ENCODE measurements at regions not wholly inside any gene's neighbourhood (a gene's known extent, or its start where the extent isn't known, plus 50 kb on each side); places are given as distances from the start of the nearest gene placed in this dataset.

DNA sequence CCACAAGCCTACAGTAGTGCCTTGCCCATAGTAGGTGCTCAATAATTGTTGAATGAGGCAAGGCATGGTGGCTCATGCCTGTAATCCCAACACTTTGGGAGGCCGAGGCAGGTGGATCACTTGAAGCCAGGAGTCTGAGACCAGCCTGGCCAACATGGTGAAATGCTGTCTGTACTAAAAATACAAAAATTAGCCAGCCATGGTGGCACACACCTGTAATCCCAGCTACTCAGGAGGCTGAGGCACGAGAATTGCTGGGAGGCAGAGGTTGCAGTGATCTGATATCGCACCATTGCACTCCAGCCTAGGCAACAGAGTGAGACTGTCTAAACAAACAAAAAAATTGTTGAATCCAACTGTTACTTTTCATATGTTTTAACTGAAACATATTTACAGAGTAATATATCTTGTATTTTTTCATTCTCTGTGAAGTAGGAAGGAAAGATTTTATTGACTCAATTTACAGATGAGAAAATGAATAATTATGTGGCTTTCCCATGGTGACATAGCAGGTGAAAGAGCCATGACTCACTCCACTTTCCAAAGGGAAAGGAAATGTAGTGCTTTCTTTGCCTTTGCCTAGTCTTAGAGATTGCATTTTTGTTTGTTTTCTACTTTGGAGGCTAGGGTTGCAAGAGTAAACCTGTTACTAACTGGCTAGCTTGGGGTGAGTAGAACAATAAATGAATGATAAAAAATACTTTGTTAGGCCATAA, 95.4 kb upstream of the SLC38A4 start:
- DNase-seq, result no peak
- Histone ChIP-seq H3K27ac (ENCODE audit: insufficient read depth, low read length, poor library complexity, severe bottlenecking) (no peak overlapping the region), H3K4me1 (ENCODE audit: control insufficient read depth, insufficient read depth, low read length, poor library complexity, severe bottlenecking) (no peaks in the 10 kb centered on the region)

DNA sequence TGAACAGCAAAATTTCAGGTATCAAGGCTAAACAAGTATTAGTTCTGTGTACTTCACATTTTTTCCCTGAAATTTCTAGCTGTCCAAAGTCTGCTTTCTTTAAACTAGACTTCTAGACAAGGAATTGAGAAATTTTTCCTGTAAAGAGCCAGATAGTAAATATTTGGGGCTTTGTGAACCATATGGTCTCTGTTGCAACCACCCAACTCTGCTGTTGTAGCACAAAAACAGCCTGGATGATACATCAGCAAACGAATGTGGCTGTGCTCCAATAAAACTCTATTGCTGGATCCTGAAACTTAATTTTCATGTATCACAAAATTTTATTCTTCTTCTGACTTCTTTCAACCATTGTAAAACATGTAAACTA, 96.0 kb upstream of the SLC38A4 start:
- no peak overlapping the region for H3K4me3 ChIP-seq (ENCODE audit: insufficient read depth, low read depth, low read length, poor library complexity, severe bottlenecking)
- H3K27ac ChIP-seq (ENCODE audit: insufficient read depth, low read length, poor library complexity, severe bottlenecking), result no peak overlapping the region
- H3K36me3 ChIP-seq (ENCODE audit: control insufficient read depth, insufficient read depth, low read length), result no peaks in the 10 kb centered on the region
- no peaks in the 10 kb centered on the region for H3K4me1 ChIP-seq (ENCODE audit: control insufficient read depth, insufficient read depth, low read length, poor library complexity, severe bottlenecking)
- H3K27me3 ChIP-seq (replicated peaks; ENCODE audit: control insufficient read depth, insufficient read depth, low read length, poor library complexity, severe bottlenecking), result no peaks in the 10 kb centered on the region
- DNase-seq, result no peak
- no peaks in the 10 kb centered on the region for H3K9me3 ChIP-seq (ENCODE audit: control insufficient read depth, low read length)

More for the DNA sequence above, 95.4 kb upstream of the SLC38A4 start:
- no peaks in the 10 kb centered on the region for H3K9me3 ChIP-seq (ENCODE audit: control insufficient read depth, low read length)
- H3K4me3 ChIP-seq (ENCODE audit: insufficient read depth, low read depth, low read length, poor library complexity, severe bottlenecking), result no peak overlapping the region
- H3K36me3 ChIP-seq (ENCODE audit: control insufficient read depth, insufficient read depth, low read length), result no peaks in the 10 kb centered on the region
- H3K27me3 ChIP-seq (replicated peaks; ENCODE audit: control insufficient read depth, insufficient read depth, low read length, poor library complexity, severe bottlenecking), result no peaks in the 10 kb centered on the region

DNA sequence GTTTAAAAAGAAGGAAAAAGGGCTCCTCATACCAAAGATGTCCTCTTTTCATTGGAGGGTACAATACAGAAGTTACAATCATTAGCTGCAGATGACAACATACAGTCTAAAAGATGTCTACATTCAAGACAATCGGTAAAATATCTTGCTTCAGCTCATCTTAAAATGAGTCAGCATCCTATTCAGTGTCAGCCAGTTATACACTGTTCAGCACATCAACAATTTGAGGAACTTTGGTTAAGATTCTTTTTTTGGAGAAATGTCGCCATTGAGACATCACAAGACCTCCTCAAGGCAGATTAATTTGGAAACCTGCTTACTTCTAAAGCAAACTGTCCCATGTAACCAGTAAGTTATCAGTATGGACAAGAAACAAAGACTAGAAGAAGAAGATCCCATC, 100.7 kb upstream of the SLC38A4 start:
- no peaks in the 10 kb centered on the region for H3K4me1 ChIP-seq (ENCODE audit: control insufficient read depth, insufficient read depth, low read length, poor library complexity, severe bottlenecking)
- no peak overlapping the region for H3K27ac ChIP-seq (ENCODE audit: insufficient read depth, low read length, poor library complexity, severe bottlenecking)
- DNase-seq, result no peak
- H3K27me3 ChIP-seq (replicated peaks; ENCODE audit: control insufficient read depth, insufficient read depth, low read length, poor library complexity, severe bottlenecking), result no peaks in the 10 kb centered on the region
- no peaks in the 10 kb centered on the region for H3K9me3 ChIP-seq (ENCODE audit: control insufficient read depth, low read length)
- H3K4me3 ChIP-seq (ENCODE audit: insufficient read depth, low read depth, low read length, poor library complexity, severe bottlenecking), result no peak overlapping the region
- no peaks in the 10 kb centered on the region for H3K36me3 ChIP-seq (ENCODE audit: control insufficient read depth, insufficient read depth, low read length)

DNA sequence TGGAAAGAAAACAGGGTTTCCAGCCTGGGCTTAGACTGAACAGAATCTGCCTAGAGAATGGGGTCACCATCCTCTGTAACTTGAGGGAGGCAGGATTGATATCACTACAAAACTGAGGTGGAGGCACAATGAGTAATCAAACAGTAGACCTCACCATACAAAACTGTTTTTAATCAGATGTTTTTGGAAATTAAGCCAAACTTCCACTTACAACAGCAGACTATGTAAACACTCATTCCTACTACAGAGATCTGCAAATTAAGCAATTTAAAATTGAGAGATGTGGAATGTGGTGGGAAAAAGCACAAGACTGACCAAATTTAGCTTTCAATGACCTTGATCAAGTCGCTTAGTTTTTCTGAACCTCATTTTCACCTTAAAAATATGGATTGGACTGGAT, 104.3 kb upstream of the SLC38A4 start:
- Histone ChIP-seq H3K27me3 (replicated peaks; ENCODE audit: control insufficient read depth, insufficient read depth, low read length, poor library complexity, severe bottlenecking) (no peaks in the 10 kb centered on the region), H3K9me3 (ENCODE audit: control insufficient read depth, low read length) (no peaks in the 10 kb centered on the region), H3K4me1 (ENCODE audit: control insufficient read depth, insufficient read depth, low read length, poor library complexity, severe bottlenecking) (no peaks in the 10 kb centered on the region), H3K4me3 (ENCODE audit: insufficient read depth, low read depth, low read length, poor library complexity, severe bottlenecking) (no peak overlapping the region), H3K27ac (ENCODE audit: insufficient read depth, low read length, poor library complexity, severe bottlenecking) (no peak overlapping the region), H3K36me3 (ENCODE audit: control insufficient read depth, insufficient read depth, low read length) (no peaks in the 10 kb centered on the region)
- DNase-seq, result no peak

DNA sequence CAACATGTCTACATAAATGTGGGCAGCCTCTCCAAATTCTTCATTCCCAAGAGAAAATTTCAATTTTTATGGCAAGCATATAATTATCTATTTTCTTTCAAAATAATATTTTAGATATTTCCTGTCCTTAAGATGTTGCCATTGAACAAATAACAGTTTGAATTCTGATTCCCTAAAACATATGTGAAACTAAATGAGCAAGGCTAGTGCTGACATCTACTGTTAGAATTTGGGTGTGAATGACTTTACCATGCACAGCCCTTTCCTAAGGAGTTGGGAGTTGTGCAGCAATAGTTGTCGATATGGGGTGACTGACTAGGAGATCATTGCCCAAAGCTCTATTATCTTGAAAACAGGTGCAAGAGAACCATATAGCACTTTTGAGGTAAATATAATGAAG, 108.2 kb upstream of the SLC38A4 start:
- H3K36me3 ChIP-seq (ENCODE audit: control insufficient read depth, insufficient read depth, low read length), result no peaks in the 10 kb centered on the region
- no peaks in the 10 kb centered on the region for H3K27me3 ChIP-seq (replicated peaks; ENCODE audit: control insufficient read depth, insufficient read depth, low read length, poor library complexity, severe bottlenecking)
- H3K4me3 ChIP-seq (ENCODE audit: insufficient read depth, low read depth, low read length, poor library complexity, severe bottlenecking), result no peak overlapping the region
- DNase-seq, result no peak
- no peaks in the 10 kb centered on the region for H3K4me1 ChIP-seq (ENCODE audit: control insufficient read depth, insufficient read depth, low read length, poor library complexity, severe bottlenecking)
- H3K27ac ChIP-seq (ENCODE audit: insufficient read depth, low read length, poor library complexity, severe bottlenecking), result no peak overlapping the region
- H3K9me3 ChIP-seq (ENCODE audit: control insufficient read depth, low read length), result no peaks in the 10 kb centered on the region

DNA sequence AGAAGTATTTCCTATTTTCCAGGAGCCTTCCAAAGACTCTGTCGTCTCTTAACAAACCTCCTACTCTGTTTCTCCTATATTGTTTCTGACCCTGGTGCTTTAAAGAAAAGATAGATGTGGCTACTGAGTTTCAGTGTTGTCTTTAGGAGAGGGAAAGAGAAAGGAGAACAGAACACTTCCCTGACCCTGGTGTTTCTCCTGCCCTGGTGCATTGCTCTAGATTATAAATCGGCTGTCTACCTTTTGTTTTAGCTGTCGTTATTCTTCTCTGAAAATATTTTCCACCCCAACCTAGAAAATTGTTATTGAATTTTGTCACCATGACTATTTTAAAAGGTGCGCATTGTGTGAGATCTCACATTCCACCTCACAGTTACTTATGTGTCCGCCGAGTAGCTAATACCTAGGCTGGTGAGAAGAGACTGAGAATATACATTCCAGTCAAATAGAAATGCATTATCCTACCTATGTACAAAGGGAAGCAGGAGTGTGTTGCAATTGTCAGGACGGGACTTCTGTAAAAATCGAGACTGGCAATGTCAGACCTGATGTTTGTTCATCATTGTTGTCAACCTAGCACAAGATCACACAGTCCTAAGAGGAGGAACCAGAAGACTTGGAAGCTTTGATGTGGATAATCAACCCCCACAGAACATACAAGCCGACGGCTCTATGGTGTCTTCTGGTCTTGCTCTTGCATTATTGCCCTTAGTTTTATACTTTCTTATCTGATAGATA, 108.7 kb upstream of the SLC38A4 start:
- no peaks in the 10 kb centered on the region for H3K9me3 ChIP-seq (ENCODE audit: control insufficient read depth, low read length)
- H3K27me3 ChIP-seq (replicated peaks; ENCODE audit: control insufficient read depth, insufficient read depth, low read length, poor library complexity, severe bottlenecking), result no peaks in the 10 kb centered on the region
- H3K4me1 ChIP-seq (ENCODE audit: control insufficient read depth, insufficient read depth, low read length, poor library complexity, severe bottlenecking), result no peaks in the 10 kb centered on the region
- H3K4me3 ChIP-seq (ENCODE audit: insufficient read depth, low read depth, low read length, poor library complexity, severe bottlenecking), result no peak overlapping the region
- H3K36me3 ChIP-seq (ENCODE audit: control insufficient read depth, insufficient read depth, low read length), result no peaks in the 10 kb centered on the region
- no peak for DNase-seq
- H3K27ac ChIP-seq (ENCODE audit: insufficient read depth, low read length, poor library complexity, severe bottlenecking), result no peak overlapping the region

DNA sequence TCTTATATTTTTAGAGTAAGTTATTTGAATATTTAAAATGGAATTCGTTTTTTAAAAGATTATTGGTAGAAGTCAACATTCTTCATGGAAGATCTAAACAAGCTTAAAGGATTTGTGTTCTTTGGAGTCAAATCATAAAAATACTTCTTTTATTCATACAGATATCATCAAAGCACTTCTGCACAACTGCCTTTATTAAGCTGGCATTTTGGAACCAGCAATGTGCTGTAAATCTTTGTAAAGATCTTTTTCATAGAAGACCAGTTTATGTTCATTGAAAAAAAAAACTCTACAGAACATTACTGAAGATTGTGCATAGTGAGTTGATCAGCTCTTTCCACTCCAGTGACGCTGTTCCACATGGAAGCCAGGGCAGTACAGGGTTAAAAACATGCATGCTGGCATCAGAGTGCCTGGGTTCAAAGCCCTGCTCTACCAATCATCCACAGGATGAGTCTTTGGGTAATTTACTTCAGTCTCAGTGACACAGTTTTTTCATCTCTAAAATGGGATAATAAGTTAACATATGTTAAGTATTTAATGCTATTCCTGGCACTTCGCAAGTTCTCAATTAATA, 109.6 kb upstream of the SLC38A4 start:
- no peaks in the 10 kb centered on the region for H3K36me3 ChIP-seq (ENCODE audit: control insufficient read depth, insufficient read depth, low read length)
- no peaks in the 10 kb centered on the region for H3K27me3 ChIP-seq (replicated peaks; ENCODE audit: control insufficient read depth, insufficient read depth, low read length, poor library complexity, severe bottlenecking)
- no peaks in the 10 kb centered on the region for H3K9me3 ChIP-seq (ENCODE audit: control insufficient read depth, low read length)
- no peak overlapping the region for H3K27ac ChIP-seq (ENCODE audit: insufficient read depth, low read length, poor library complexity, severe bottlenecking)
- H3K4me1 ChIP-seq (ENCODE audit: control insufficient read depth, insufficient read depth, low read length, poor library complexity, severe bottlenecking), result no peaks in the 10 kb centered on the region
- H3K4me3 ChIP-seq (ENCODE audit: insufficient read depth, low read depth, low read length, poor library complexity, severe bottlenecking), result no peak overlapping the region
- no peak for DNase-seq

DNA sequence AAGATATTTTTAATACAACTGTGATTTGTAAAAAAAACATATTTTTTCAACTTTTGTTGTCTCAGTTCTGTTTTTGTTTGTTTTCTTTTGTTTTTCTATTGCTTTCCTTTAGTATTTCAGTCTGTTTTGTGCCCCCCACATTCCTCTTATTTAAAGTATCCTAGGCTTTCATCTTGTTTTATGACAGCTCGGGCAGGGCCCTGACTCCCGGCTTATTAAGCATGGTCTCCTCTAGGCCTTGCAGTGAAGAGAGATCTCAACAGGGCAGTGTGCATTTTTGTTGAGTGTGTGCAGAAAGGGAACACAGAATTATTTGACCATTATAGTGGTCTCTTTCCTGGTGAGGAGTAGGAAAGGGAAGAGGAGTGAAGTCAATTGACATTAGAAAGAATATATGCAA, 110.2 kb upstream of the SLC38A4 start:
- no peaks in the 10 kb centered on the region for H3K36me3 ChIP-seq (ENCODE audit: control insufficient read depth, insufficient read depth, low read length)
- no peak for DNase-seq

DNA sequence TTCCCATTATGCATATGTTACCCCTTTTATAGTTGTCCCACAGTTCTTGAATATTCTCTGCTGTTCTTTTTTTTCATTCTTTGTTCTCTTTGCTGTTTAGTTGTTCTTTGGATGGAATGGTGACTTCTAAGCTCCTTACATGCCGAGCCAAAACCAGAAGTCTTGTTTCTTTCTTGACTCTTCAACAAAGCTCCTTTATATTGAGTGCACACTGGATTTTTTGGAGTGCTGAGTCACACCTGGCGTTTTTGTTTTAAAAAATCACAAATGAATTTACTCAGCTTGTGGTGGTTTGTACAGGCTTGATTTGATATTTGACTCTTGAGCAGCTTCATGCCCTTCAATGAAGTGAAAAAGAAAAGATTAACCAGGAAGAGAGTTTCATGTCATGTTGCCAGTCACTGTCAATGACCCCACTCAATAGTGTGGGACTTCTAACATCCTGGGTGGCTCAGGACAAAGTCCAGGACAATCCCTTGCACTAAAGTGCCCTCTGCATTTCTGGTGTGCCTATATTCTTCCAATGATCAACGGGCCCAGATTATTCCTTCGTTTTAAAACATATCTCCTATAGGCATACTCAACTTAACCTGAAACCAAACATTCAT, 112.4 kb upstream of the SLC38A4 start:
- Histone ChIP-seq H3K36me3 (ENCODE audit: control insufficient read depth, insufficient read depth, low read length) (no peaks in the 10 kb centered on the region), H3K4me1 (ENCODE audit: control insufficient read depth, insufficient read depth, low read length, poor library complexity, severe bottlenecking) (no peaks in the 10 kb centered on the region), H3K27me3 (replicated peaks; ENCODE audit: control insufficient read depth, insufficient read depth, low read length, poor library complexity, severe bottlenecking) (no peaks in the 10 kb centered on the region), H3K27ac (ENCODE audit: insufficient read depth, low read length, poor library complexity, severe bottlenecking) (no peak overlapping the region), H3K4me3 (ENCODE audit: insufficient read depth, low read depth, low read length, poor library complexity, severe bottlenecking) (no peak overlapping the region), H3K9me3 (ENCODE audit: control insufficient read depth, low read length) (no peaks in the 10 kb centered on the region)
- no peak for DNase-seq

More for the DNA sequence above, 110.2 kb upstream of the SLC38A4 start:
- Histone ChIP-seq H3K9me3 (ENCODE audit: control insufficient read depth, low read length) (no peaks in the 10 kb centered on the region), H3K4me3 (ENCODE audit: insufficient read depth, low read depth, low read length, poor library complexity, severe bottlenecking) (no peak overlapping the region), H3K4me1 (ENCODE audit: control insufficient read depth, insufficient read depth, low read length, poor library complexity, severe bottlenecking) (no peaks in the 10 kb centered on the region), H3K27me3 (replicated peaks; ENCODE audit: control insufficient read depth, insufficient read depth, low read length, poor library complexity, severe bottlenecking) (no peaks in the 10 kb centered on the region), H3K27ac (ENCODE audit: insufficient read depth, low read length, poor library complexity, severe bottlenecking) (no peak overlapping the region)

DNA sequence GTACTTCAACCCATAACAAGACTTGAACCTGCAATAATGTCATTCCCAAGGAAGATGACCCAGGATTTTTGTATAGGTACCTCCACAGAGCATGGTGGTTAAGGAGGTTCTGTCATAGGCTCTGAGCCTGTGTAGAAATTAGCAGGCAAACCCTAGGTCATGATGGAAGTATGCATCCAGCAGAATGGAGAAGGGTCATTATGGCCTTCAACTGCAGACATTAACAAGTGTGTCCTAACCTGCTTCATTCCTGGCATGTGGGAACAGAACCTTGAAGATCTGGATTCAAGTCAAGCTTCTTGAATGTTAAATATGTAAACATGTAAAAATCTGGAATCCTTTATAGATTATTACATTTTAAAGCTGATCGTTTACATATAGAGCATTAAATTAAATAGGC, 116.2 kb upstream of the SLC38A4 start:
- no peaks in the 10 kb centered on the region for H3K9me3 ChIP-seq (ENCODE audit: control insufficient read depth, low read length)
- no peak overlapping the region for H3K4me3 ChIP-seq (ENCODE audit: insufficient read depth, low read depth, low read length, poor library complexity, severe bottlenecking)
- no peak for DNase-seq
- no peaks in the 10 kb centered on the region for H3K4me1 ChIP-seq (ENCODE audit: control insufficient read depth, insufficient read depth, low read length, poor library complexity, severe bottlenecking)
- no peak overlapping the region for H3K27ac ChIP-seq (ENCODE audit: insufficient read depth, low read length, poor library complexity, severe bottlenecking)
- no peaks in the 10 kb centered on the region for H3K36me3 ChIP-seq (ENCODE audit: control insufficient read depth, insufficient read depth, low read length)
- no peaks in the 10 kb centered on the region for H3K27me3 ChIP-seq (replicated peaks; ENCODE audit: control insufficient read depth, insufficient read depth, low read length, poor library complexity, severe bottlenecking)
